GM23248 (cell line): ENCODE measurements at regions not wholly inside any gene's neighbourhood (a gene's known extent, or its start where the extent isn't known, plus 50 kb on each side); places are given as distances from the start of the nearest gene placed in this dataset.
"Not testable (repeated sequence)": the region's sequence is repeated elsewhere in the genome, so short reads cannot be mapped to it uniquely, and the experiment has no call there.

Experiments used
- DNase-seq: peaks from one replicate; pipeline ENCODE4 v3.0.0-alpha.2; 2015
- H2AFZ ChIP-seq: fragments of 200-600 bp; sonication (generic); 2 replicates; pipeline ENCODE4 v1.6.1; 2016; ENCODE audit warnings: antibody characterized with exemption
- H3F3A ChIP-seq: fragments of 200-600 bp; sonication (generic); 2 replicates; pipeline ENCODE4 v1.6.1; 2016; ENCODE audit warnings: mild to moderate bottlenecking, antibody characterized with exemption, mixed run types; ENCODE audit not compliant: insufficient read depth
- H3K27ac ChIP-seq: fragments of 200-600 bp; sonication (generic); 2 replicates; pipeline ENCODE4 v1.5.1; 2016; ENCODE audit warnings: mild to moderate bottlenecking
- H3K27me3 ChIP-seq: fragments of 200-600 bp; sonication (generic); replicated peaks from 2 replicates; pipeline ENCODE4 v1.6.1; 2016; ENCODE audit warnings: mild to moderate bottlenecking; ENCODE audit not compliant: insufficient read depth
- H3K36me3 ChIP-seq: fragments of 200-600 bp; sonication (generic); 2 replicates; pipeline ENCODE4 v1.6.1; 2016; ENCODE audit warnings: low read depth, mild to moderate bottlenecking
- H3K4me1 ChIP-seq: fragments of 200-600 bp; sonication (generic); 2 replicates; pipeline ENCODE4 v1.6.1; 2016; ENCODE audit warnings: mild to moderate bottlenecking; ENCODE audit not compliant: insufficient read depth
- H3K4me2 ChIP-seq: fragments of 200-600 bp; sonication (generic); one replicate; pipeline ENCODE4 v1.6.1; 2016; ENCODE audit warnings: mild to moderate bottlenecking; ENCODE audit not compliant: unreplicated experiment
- H3K4me3 ChIP-seq: fragments of 200-600 bp; sonication (generic); 2 replicates; pipeline ENCODE4 v1.5.1; 2016; ENCODE audit warnings: mild to moderate bottlenecking
- H3K79me2 ChIP-seq: fragments of 200-600 bp; sonication (generic); 2 replicates; pipeline ENCODE4 v1.6.1; 2016; ENCODE audit warnings: mild to moderate bottlenecking; ENCODE audit not compliant: insufficient read depth
- H3K9ac ChIP-seq: fragments of 200-600 bp; sonication (generic); 2 replicates; pipeline ENCODE4 v1.6.1; 2016; ENCODE audit warnings: mild to moderate bottlenecking
- H3K9me2 ChIP-seq: fragments of 200-600 bp; sonication (generic); 2 replicates; pipeline ENCODE4 v1.6.1; 2016; ENCODE audit warnings: mixed run types, mild to moderate bottlenecking, moderate library complexity; ENCODE audit not compliant: insufficient read depth
- H3K9me3 ChIP-seq: fragments of 200-600 bp; sonication (generic); one replicate; pipeline ENCODE4 v1.6.1; 2017; ENCODE audit warnings: low read depth
- H4K20me1 ChIP-seq: fragments of 200-600 bp; sonication (generic); 2 replicates; pipeline ENCODE4 v1.6.0; 2016; ENCODE audit not compliant: insufficient read depth
- EZH2 ChIP-seq: fragments of 200-600 bp; sonication (generic); IDR thresholded peaks from 2 replicates; pipeline ENCODE4 v1.6.1; 2018; ENCODE audit warnings: antibody characterized with exemption, mild to moderate bottlenecking; ENCODE audit not compliant: insufficient read depth, poor library complexity, severe bottlenecking
- EZH2phosphoT487 ChIP-seq: fragments of 200-600 bp; sonication (generic); IDR thresholded peaks from 2 replicates; pipeline ENCODE4 v1.6.1; 2018; ENCODE audit warnings: antibody characterized with exemption, moderate library complexity, mild to moderate bottlenecking, low read depth; ENCODE audit not compliant: insufficient read depth
- WGBS, 2 experiments: methylation state at CpG; one replicate each; pipeline ENCODE4 v1.1.6; 2015 to 2017; ENCODE audit warnings: low lambda C conversion rate in 2 of 2, low coverage in 1 of 2; ENCODE audit errors: missing lambda C conversion rate in 2 of 2; 5-methylcytosine and 5-hydroxymethylcytosine counted together
- in situ Hi-C: fragments of 300-500 bp; cut with MboI; formaldehyde crosslinking; loops from 2 replicates; pipeline ENCODE4 v1.15.0; 2020

GRCh38 chr15:70588613-70589012, 174.7 kb downstream of the UACA start:
- H2AFZ ChIP-seq: no peak overlapping the region
- peaks cover 13% of the 10 kb centered on the region; the same call in 1 of the 2 replicates for H3K4me1 ChIP-seq
- no peak for DNase-seq
- H3F3A ChIP-seq: peaks cover 7% of the 10 kb centered on the region; the same call in 1 of the 2 replicates
- H3K9me3 ChIP-seq: no peaks in the 10 kb centered on the region
- in situ Hi-C loops: no loop called here
- peaks cover 16% of the 10 kb centered on the region for H3K27me3 ChIP-seq
- no peaks in the 10 kb centered on the region for H3K79me2 ChIP-seq
- TF ChIP-seq EZH2phosphoT487 (no peak), EZH2 (no peak)
- no peaks in the 10 kb centered on the region for H4K20me1 ChIP-seq
- H3K4me3 ChIP-seq: no peak overlapping the region
- no peak overlapping the region for H3K27ac ChIP-seq
- no peaks in the 10 kb centered on the region for H3K36me3 ChIP-seq
- WGBS, 2 experiments: 81 to 82% methylated on average over 4 of the region's 4 CpGs
- H3K9ac ChIP-seq: no peak overlapping the region
- no peaks in the 10 kb centered on the region for H3K9me2 ChIP-seq
- H3K4me2 ChIP-seq: no peak overlapping the region

DNA sequence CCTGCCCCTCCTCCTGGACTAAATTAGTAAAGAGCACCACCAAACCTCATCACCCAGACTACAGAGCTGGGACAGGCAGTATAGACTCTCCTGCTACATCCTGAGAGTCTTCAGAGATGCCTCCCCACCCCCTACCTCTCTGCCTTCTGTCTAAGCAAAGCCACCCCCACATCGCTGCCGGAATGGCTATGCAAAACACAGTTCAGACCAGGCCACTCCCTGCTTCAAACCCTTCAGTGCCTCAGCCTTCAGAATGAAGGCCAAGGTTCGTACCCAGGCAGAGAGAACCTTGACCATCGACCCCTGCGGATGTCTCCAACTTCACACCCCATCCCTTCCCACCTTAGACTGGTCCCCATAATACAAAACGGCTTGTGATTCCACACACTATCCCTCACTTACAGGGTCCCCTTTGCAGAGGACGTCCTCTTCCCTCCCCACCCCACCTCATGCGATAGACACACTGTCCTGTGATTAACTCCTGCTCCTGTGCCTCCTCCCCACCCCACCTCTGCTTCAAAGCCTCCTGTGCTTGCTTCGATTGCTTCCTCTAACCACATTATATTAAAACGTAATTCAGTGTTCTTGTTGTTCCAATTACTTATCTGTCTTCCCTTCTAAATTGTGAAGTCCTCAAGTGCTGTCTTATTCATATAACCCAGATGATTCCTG, 175.3 kb downstream of the UACA start:
- Histone ChIP-seq H3K79me2 (no peaks in the 10 kb centered on the region), H4K20me1 (no peaks in the 10 kb centered on the region), H3F3A (peaks cover 7% of the 10 kb centered on the region; the same call in 1 of the 2 replicates), H3K9me2 (no peaks in the 10 kb centered on the region), H3K27me3 (peaks cover 16% of the 10 kb centered on the region), H3K4me3 (no peak overlapping the region), H2AFZ (no peak overlapping the region), H3K4me2 (no peak overlapping the region), H3K27ac (no peak overlapping the region), H3K9me3 (no peaks in the 10 kb centered on the region), H3K36me3 (no peaks in the 10 kb centered on the region), H3K4me1 (peaks cover 13% of the 10 kb centered on the region; the same call in 1 of the 2 replicates), H3K9ac (no peak overlapping the region)
- TF ChIP-seq EZH2: no peak
- TF ChIP-seq EZH2phosphoT487: no peak
- DNase-seq: no peak
- whole genome bisulfite sequencing, 2 experiments: 83 to 86% methylated on average over 10 of the region's 10 CpGs
- in situ Hi-C loops: no loop called here

DNA sequence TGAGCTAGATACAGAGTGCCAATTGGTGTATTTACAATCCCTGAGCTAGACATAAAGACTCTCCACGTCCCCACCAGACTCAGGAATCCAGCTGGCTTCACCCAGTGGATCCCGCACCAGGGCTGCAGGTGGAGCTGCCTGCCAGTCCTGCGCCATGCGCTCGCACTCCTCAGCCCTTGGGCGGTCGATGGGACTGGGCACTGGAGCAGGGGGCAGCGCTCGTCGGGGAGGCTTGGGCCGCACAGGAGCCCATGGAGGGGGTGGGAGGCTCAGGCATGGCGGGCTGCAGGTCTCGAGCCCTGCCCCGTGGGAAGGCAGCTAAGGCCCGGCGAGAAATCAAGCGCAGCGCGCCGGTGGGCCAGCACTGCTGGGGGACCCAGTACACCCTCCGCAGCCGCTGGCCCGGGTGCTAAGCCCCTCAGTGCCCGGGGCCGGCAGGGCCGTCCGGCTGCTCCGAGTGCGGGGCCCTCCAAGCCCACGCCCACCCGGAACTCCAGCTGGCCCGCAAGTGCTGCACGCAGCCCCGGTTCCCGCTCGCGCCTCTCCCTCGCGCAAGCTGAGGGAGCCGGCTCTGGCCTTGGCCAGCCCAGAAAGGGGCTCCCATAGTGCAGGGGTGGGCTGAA, 176.2 kb downstream of the UACA start:
- H3K4me3 ChIP-seq, H4K20me1 ChIP-seq, H3K9me2 ChIP-seq, H3K27ac ChIP-seq, in situ Hi-C loops, H2AFZ ChIP-seq, H3K36me3 ChIP-seq, DNase-seq, H3K9ac ChIP-seq, H3F3A ChIP-seq, H3K9me3 ChIP-seq, H3K79me2 ChIP-seq, H3K4me2 ChIP-seq: not testable (repeated sequence)
- Histone ChIP-seq H3K4me1 (peaks cover 13% of the 10 kb centered on the region), H3K27me3 (peaks cover 16% of the 10 kb centered on the region)
- 92 to 96% methylated on average over 18 to 34 of the region's 40 CpGs for WGBS, 2 experiments

- in situ Hi-C loops: no loop called here
- 90 to 95% methylated on average over 24 of the region's 24 CpGs for WGBS, 2 experiments
Observed at GRCh38 chr15:70586241-70586640, 177.1 kb downstream of the UACA start.

More at GRCh38 chr15:70586241-70586640, 177.1 kb downstream of the UACA start:
- H3K9me3 ChIP-seq: no peaks in the 10 kb centered on the region
- TF ChIP-seq EZH2 (no peak), EZH2phosphoT487 (no peak)
- H3K79me2 ChIP-seq: no peaks in the 10 kb centered on the region
- H3K9ac ChIP-seq: no peak overlapping the region
- H3K27ac ChIP-seq: no peak overlapping the region
- H3K4me1 ChIP-seq: peaks cover 13% of the 10 kb centered on the region
- peaks cover 24% of the 10 kb centered on the region for H3K27me3 ChIP-seq
- no peak overlapping the region for H3K4me2 ChIP-seq
- H3K36me3 ChIP-seq: no peaks in the 10 kb centered on the region
- no peak overlapping the region for H2AFZ ChIP-seq
- H3K9me2 ChIP-seq: no peaks in the 10 kb centered on the region
- no peak overlapping the region for H3K4me3 ChIP-seq
- DNase-seq: no peak
- H3F3A ChIP-seq: peaks cover 7% of the 10 kb centered on the region; the same call in 1 of the 2 replicates
- H4K20me1 ChIP-seq: no peaks in the 10 kb centered on the region
